GM23338 (cell line): ENCODE measurements at regions not wholly inside any gene's neighbourhood (a gene's known extent, or its start where the extent isn't known, plus 50 kb on each side); places are given as distances from the start of the nearest gene placed in this dataset.

ENCODE experiments used
- ATAC-seq: fragments of 200-7000 bp; cut with Tn5 transposase; 3 replicates; pipeline ENCODE4 v1.9.1; 2020
- DNase-seq: peaks from one replicate; pipeline ENCODE4 v3.0.0-alpha.2; 2015; ENCODE audit warnings: low spot score
- H2AFZ ChIP-seq: fragments of 200-600 bp; sonication (generic); 2 replicates; pipeline ENCODE4 v1.8.0; 2016; ENCODE audit warnings: antibody characterized with exemption, mild to moderate bottlenecking, moderate library complexity
- H3F3A ChIP-seq: fragments of 200-600 bp; sonication (generic); replicated peaks from 2 replicates; pipeline ENCODE4 v1.8.0; 2017; ENCODE audit warnings: antibody characterized with exemption, mixed run types, low read depth
- H3K27ac ChIP-seq: fragments of 200-600 bp; sonication (generic); 2 replicates; pipeline ENCODE4 v1.6.1; 2016; ENCODE audit warnings: low read depth
- H3K27me3 ChIP-seq: fragments of 200-600 bp; sonication (generic); 2 replicates; pipeline ENCODE4 v1.8.0; 2016; ENCODE audit warnings: mild to moderate bottlenecking, mixed run types, moderate library complexity; ENCODE audit not compliant: insufficient read depth
- H3K36me3 ChIP-seq: fragments of 200-600 bp; sonication (generic); 2 replicates; pipeline ENCODE4 v1.8.0; 2016; ENCODE audit warnings: mild to moderate bottlenecking; ENCODE audit not compliant: insufficient read depth
- H3K4me1 ChIP-seq: fragments of 200-600 bp; sonication (generic); 2 replicates; pipeline ENCODE4 v1.8.0; 2016; ENCODE audit warnings: mild to moderate bottlenecking, moderate library complexity; ENCODE audit not compliant: insufficient read depth
- H3K4me2 ChIP-seq: fragments of 200-600 bp; sonication (generic); 2 replicates; pipeline ENCODE4 v1.7.1; 2017; ENCODE audit warnings: mixed run types
- H3K4me3 ChIP-seq: fragments of 200-600 bp; sonication (generic); 2 replicates; pipeline ENCODE4 v1.6.1; 2016; ENCODE audit warnings: mixed run types
- H3K79me2 ChIP-seq: fragments of 200-600 bp; sonication (generic); replicated peaks from 2 replicates; pipeline ENCODE4 v1.8.0; 2017; ENCODE audit warnings: mild to moderate bottlenecking; ENCODE audit not compliant: insufficient read depth
- H3K9me2 ChIP-seq: fragments of 200-600 bp; sonication (generic); 2 replicates; pipeline ENCODE4 v1.8.0; 2017; ENCODE audit not compliant: insufficient read depth
- H4K20me1 ChIP-seq: fragments of 200-600 bp; sonication (generic); replicated peaks from 2 replicates; pipeline ENCODE4 v1.8.0; 2017; ENCODE audit warnings: mild to moderate bottlenecking; ENCODE audit not compliant: insufficient read depth
- H3K27ac Mint-ChIP-seq: 2 replicates; pipeline ENCODE4 v1.8.0; 2020; ENCODE audit warnings: inconsistent platforms, mild to moderate bottlenecking, moderate library complexity, mixed read lengths
- H3K27me3 Mint-ChIP-seq: 3 replicates; pipeline ENCODE4 v1.8.0; 2022; ENCODE audit warnings: low read depth, mild to moderate bottlenecking, moderate library complexity, mixed read lengths, inconsistent platforms; ENCODE audit not compliant: insufficient read depth, poor library complexity
- H3K36me3 Mint-ChIP-seq: 3 replicates; pipeline ENCODE4 v1.8.0; 2021; ENCODE audit warnings: low read depth, mild to moderate bottlenecking, inconsistent platforms, moderate library complexity, mixed read lengths
- H3K4me1 Mint-ChIP-seq: 3 replicates; pipeline ENCODE4 v1.8.0; 2020; ENCODE audit warnings: mild to moderate bottlenecking, inconsistent platforms, mixed read lengths
- H3K4me3 Mint-ChIP-seq: 3 replicates; pipeline ENCODE4 v1.8.0; 2021; ENCODE audit warnings: moderate library complexity, mild to moderate bottlenecking, inconsistent platforms, mixed read lengths
- H3K9me3 Mint-ChIP-seq: 3 replicates; pipeline ENCODE4 v1.8.0; 2020; ENCODE audit warnings: moderate library complexity, mild to moderate bottlenecking, inconsistent platforms, mixed read lengths
- CREB1 ChIP-seq: fragments of 250-450 bp; sonication (Bioruptor Pico); IDR thresholded peaks from 2 replicates; pipeline ENCODE4 v1.5.0; 2020; ENCODE audit warnings: low read depth, mild to moderate bottlenecking, moderate library complexity
- EZH2 ChIP-seq: fragments of 200-600 bp; sonication (generic); IDR thresholded peaks from one replicate; pipeline ENCODE4 v1.8.0; 2017; ENCODE audit warnings: antibody characterized with exemption, mild to moderate bottlenecking, low read depth; ENCODE audit not compliant: unreplicated experiment
- EZH2phosphoT487 ChIP-seq: fragments of 200-600 bp; sonication (generic); IDR thresholded peaks from one replicate; pipeline ENCODE4 v1.8.1; 2018; ENCODE audit warnings: antibody characterized with exemption; ENCODE audit not compliant: unreplicated experiment
- JUNB ChIP-seq: IDR thresholded peaks from one replicate; pipeline ENCODE4 v1.6.1; 2016; ENCODE audit warnings: antibody characterized with exemption; ENCODE audit not compliant: unreplicated experiment
- NANOG ChIP-seq: IDR thresholded peaks from 2 replicates; pipeline ENCODE4 v1.6.1; 2016; ENCODE audit warnings: antibody characterized with exemption, borderline replicate concordance
- POLR2AphosphoS5 ChIP-seq: IDR thresholded peaks from 2 replicates; pipeline ENCODE4 v1.6.1; 2016; ENCODE audit warnings: antibody characterized with exemption, low read depth
- STAT1 ChIP-seq: IDR thresholded peaks from one replicate; pipeline ENCODE4 v1.6.1; 2016; ENCODE audit warnings: antibody characterized with exemption; ENCODE audit not compliant: unreplicated experiment
- ZNF114 ChIP-seq: fragments of 250-450 bp; sonication (Bioruptor Pico); IDR thresholded peaks from 2 replicates; pipeline ENCODE4 v1.5.0; 2020; ENCODE audit warnings: mild to moderate bottlenecking, moderate library complexity
- ZNF331 ChIP-seq: fragments of 250-450 bp; sonication (Bioruptor Pico); IDR thresholded peaks from 2 replicates; pipeline ENCODE4 v1.5.0; 2020; ENCODE audit warnings: low read depth, mild to moderate bottlenecking, moderate library complexity
- TF ChIP-seq, protein P1 (sequence below), 2 experiments: fragments of 200-600 bp in 1 of 2; sonication (generic) in 1 of 2; conservative IDR thresholded peaks; 2 replicates each; pipeline versions ENCODE4 v1.5.1 to v1.6.1; 2016 to 2017; ENCODE audit warnings: antibody characterized with exemption in 2 of 2, low read depth in 2 of 2, mild to moderate bottlenecking in 2 of 2, moderate library complexity in 1 of 2
- TF ChIP-seq, protein P2 (sequence below): IDR thresholded peaks from one replicate; pipeline ENCODE4 v1.6.1; 2018; ENCODE audit warnings: antibody characterized with exemption; ENCODE audit not compliant: unreplicated experiment

DNA sequence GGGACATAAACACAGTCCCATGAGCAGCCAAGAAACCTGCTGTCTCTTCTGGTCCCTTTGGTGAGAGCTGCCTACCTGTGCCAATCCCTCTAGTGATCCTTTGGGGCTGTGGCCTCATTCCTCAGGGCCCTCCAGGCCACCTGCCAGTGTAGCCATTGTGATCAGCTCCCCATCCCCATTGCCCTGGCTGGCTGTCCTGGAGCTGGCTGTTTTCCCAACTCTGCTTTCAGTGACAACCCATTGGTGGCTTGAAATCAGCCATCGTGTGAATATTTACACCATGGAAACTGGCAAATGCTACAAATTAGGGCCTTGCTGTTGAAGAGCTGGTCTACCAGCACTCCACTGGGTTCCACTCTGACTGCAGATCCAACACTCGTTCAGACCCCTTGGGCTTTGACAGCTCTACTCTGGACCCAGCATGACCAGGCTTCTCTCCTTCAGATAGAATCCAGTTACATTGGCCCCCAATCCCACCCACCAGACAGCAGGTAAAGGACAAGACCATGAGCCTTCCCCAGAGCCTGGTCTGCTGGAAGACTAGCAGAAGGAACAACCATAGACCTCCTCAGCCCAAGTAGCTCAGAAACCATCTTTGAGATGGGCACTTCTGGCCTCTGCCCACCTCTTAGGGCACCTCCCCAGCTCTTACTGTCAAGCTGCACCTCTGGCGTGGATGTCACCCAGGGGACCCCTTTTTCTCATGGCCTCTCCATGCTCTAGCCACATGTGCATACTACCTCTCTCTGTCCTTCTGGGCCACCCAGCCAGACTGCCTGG, 69.2 kb upstream of the NEK6 start:
- Mint-ChIP-seq H3K4me1 (peaks cover 5% of the 10 kb centered on the region), H3K36me3 (no peaks in the 10 kb centered on the region), H3K9me3 (no peaks in the 10 kb centered on the region), H3K4me3 (no peak overlapping the region), H3K27me3 (peaks cover 11% of the 10 kb centered on the region), H3K27ac (no peak overlapping the region)
- H4K20me1 ChIP-seq, result no peaks in the 10 kb centered on the region
- DNase-seq (no peak), ATAC-seq (no peak)
- no peaks in the 10 kb centered on the region for H3K27me3 ChIP-seq
- no peaks in the 10 kb centered on the region for H3F3A ChIP-seq
- no peaks in the 10 kb centered on the region for H3K36me3 ChIP-seq
- H3K4me1 ChIP-seq, result no peaks in the 10 kb centered on the region
- no peaks in the 10 kb centered on the region for H3K9me2 ChIP-seq
- H3K4me3 ChIP-seq, result no peak overlapping the region
- no peak for TF ChIP-seq STAT1
- TF ChIP-seq ZNF331 (CRISPR knock-in tag), result no peak
- no peak for TF ChIP-seq EZH2phosphoT487
- no peak for TF ChIP-seq EZH2
- TF ChIP-seq JUNB, result no peak
- TF ChIP-seq, protein P1, sequence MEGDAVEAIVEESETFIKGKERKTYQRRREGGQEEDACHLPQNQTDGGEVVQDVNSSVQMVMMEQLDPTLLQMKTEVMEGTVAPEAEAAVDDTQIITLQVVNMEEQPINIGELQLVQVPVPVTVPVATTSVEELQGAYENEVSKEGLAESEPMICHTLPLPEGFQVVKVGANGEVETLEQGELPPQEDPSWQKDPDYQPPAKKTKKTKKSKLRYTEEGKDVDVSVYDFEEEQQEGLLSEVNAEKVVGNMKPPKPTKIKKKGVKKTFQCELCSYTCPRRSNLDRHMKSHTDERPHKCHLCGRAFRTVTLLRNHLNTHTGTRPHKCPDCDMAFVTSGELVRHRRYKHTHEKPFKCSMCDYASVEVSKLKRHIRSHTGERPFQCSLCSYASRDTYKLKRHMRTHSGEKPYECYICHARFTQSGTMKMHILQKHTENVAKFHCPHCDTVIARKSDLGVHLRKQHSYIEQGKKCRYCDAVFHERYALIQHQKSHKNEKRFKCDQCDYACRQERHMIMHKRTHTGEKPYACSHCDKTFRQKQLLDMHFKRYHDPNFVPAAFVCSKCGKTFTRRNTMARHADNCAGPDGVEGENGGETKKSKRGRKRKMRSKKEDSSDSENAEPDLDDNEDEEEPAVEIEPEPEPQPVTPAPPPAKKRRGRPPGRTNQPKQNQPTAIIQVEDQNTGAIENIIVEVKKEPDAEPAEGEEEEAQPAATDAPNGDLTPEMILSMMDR (conservative IDR thresholded peaks at IDR 0.05; ENCODE audit: low read depth in 2 of 2), result no peak
- TF ChIP-seq, protein P2, sequence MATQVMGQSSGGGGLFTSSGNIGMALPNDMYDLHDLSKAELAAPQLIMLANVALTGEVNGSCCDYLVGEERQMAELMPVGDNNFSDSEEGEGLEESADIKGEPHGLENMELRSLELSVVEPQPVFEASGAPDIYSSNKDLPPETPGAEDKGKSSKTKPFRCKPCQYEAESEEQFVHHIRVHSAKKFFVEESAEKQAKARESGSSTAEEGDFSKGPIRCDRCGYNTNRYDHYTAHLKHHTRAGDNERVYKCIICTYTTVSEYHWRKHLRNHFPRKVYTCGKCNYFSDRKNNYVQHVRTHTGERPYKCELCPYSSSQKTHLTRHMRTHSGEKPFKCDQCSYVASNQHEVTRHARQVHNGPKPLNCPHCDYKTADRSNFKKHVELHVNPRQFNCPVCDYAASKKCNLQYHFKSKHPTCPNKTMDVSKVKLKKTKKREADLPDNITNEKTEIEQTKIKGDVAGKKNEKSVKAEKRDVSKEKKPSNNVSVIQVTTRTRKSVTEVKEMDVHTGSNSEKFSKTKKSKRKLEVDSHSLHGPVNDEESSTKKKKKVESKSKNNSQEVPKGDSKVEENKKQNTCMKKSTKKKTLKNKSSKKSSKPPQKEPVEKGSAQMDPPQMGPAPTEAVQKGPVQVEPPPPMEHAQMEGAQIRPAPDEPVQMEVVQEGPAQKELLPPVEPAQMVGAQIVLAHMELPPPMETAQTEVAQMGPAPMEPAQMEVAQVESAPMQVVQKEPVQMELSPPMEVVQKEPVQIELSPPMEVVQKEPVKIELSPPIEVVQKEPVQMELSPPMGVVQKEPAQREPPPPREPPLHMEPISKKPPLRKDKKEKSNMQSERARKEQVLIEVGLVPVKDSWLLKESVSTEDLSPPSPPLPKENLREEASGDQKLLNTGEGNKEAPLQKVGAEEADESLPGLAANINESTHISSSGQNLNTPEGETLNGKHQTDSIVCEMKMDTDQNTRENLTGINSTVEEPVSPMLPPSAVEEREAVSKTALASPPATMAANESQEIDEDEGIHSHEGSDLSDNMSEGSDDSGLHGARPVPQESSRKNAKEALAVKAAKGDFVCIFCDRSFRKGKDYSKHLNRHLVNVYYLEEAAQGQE, result no peak
- no peak for TF ChIP-seq POLR2AphosphoS5
- TF ChIP-seq CREB1, result no peak
- no peak overlapping the region for H3K27ac ChIP-seq
- no peak overlapping the region for H3K4me2 ChIP-seq
- no peaks in the 10 kb centered on the region for H3K79me2 ChIP-seq
- H2AFZ ChIP-seq, result no peak overlapping the region

DNA sequence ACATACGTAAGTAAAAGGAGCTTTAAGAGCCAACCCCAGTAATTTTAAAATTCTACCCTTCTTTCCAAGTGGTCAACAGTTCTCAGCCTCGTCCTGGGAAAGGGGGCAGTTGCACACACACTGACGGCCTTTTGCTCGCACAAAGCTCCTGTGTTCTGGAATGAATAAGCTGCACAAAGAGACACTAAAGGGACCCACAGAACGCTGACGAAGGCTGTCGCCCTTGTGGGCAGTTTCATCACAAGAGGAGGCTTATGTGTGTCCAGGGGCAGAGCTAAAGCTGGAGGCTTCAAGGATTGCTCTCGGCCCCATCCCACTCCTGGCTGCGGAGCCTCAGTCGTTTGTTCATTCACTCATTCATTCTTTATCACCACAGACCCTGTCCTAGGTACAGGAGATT, 67.0 kb upstream of the NEK6 start:
- no peaks in the 10 kb centered on the region for H3K9me2 ChIP-seq
- no peak for ATAC-seq
- no peaks in the 10 kb centered on the region for H3K27me3 ChIP-seq
- no peaks in the 10 kb centered on the region for H3F3A ChIP-seq
- Mint-ChIP-seq H3K27ac (no peak overlapping the region), H3K4me1 (peaks cover 5% of the 10 kb centered on the region), H3K36me3 (peaks cover 5% of the 10 kb centered on the region; the same call in 1 of the 3 replicates), H3K4me3 (no peak overlapping the region), H3K9me3 (peaks cover 10% of the 10 kb centered on the region), H3K27me3 (peaks cover 9% of the 10 kb centered on the region)
- no peaks in the 10 kb centered on the region for H4K20me1 ChIP-seq
- DNase-seq, result no peak
- no peak overlapping the region for H3K27ac ChIP-seq
- no peaks in the 10 kb centered on the region for H3K79me2 ChIP-seq
- no peak overlapping the region for H3K4me3 ChIP-seq
- no peak overlapping the region for H3K4me2 ChIP-seq
- H3K4me1 ChIP-seq, result no peaks in the 10 kb centered on the region
- H3K36me3 ChIP-seq, result no peaks in the 10 kb centered on the region
- no peak overlapping the region for H2AFZ ChIP-seq
- TF ChIP-seq ZNF331 (CRISPR knock-in tag), result no peak
- no peak for TF ChIP-seq ZNF114 (CRISPR knock-in tag)
- no peak for TF ChIP-seq CREB1
- TF ChIP-seq NANOG, result no peak
- no peak for TF ChIP-seq POLR2AphosphoS5
